NCI-H2227 (cell line): ENCODE measurements at regions not wholly inside any gene's neighbourhood (a gene's known extent, or its start where the extent isn't known, plus 50 kb on each side); places are given as distances from the start of the nearest gene placed in this dataset.
A peak's percentile ranks its signal among the peaks of the same experiment; 100 is the strongest.

Experiments used
- DNase-seq: peaks from one replicate; lab custom pipeline; 2025; ENCODE audit not compliant: unreplicated experiment; lab: John Stamatoyannopoulos, UW

GRCh38 chr15:69880571-69881301, 217.0 kb downstream of the TLE3 start:
- no peak for DNase-seq

GRCh38 chr15:69881302-69881670, 216.4 kb downstream of the TLE3 start:
- DNase-seq = no peak

GRCh38 chr15:69881766-69882165, 216.0 kb downstream of the TLE3 start:
- DNase-seq = no peak

GRCh38 chr15:69883306-69883705, 214.4 kb downstream of the TLE3 start:
- no peak for DNase-seq

GRCh38 chr15:69885173-69885955, 212.4 kb downstream of the TLE3 start:
- peak; percentile 74 for DNase-seq

- DNase-seq = no peak
Observed at GRCh38 chr15:69887009-69887408, 210.7 kb downstream of the TLE3 start.

- no peak for DNase-seq
Observed at GRCh38 chr15:69887553-69887952, 210.2 kb downstream of the TLE3 start.

GRCh38 chr15:69888406-69888805, 209.3 kb downstream of the TLE3 start:
- no peak for DNase-seq

- no peak for DNase-seq
Observed at GRCh38 chr15:69891070-69891536, 206.6 kb downstream of the TLE3 start.

- no peak for DNase-seq
Observed at GRCh38 chr15:69891606-69892005, 206.1 kb downstream of the TLE3 start.

GRCh38 chr15:69892351-69892750, 205.4 kb downstream of the TLE3 start:
- DNase-seq = no peak

- DNase-seq = no peak
Observed at GRCh38 chr15:69893086-69893485, 204.6 kb downstream of the TLE3 start.

- no peak for DNase-seq
Observed at GRCh38 chr15:69893863-69894262, 203.9 kb downstream of the TLE3 start.

- DNase-seq = no peak
Observed at GRCh38 chr15:69895202-69895601, 202.5 kb downstream of the TLE3 start.

GRCh38 chr15:69896606-69897005, 201.1 kb downstream of the TLE3 start:
- DNase-seq = no peak

GRCh38 chr15:69897061-69897460, 200.7 kb downstream of the TLE3 start:
- no peak for DNase-seq

- DNase-seq = no peak
Observed at GRCh38 chr15:69897471-69898237, 200.1 kb downstream of the TLE3 start.

- no peak for DNase-seq
Observed at GRCh38 chr15:69898243-69898642, 199.5 kb downstream of the TLE3 start.

GRCh38 chr15:69902414-69903062, 195.2 kb downstream of the TLE3 start:
- DNase-seq = no peak

GRCh38 chr15:69903470-69904469, 193.9 kb downstream of the TLE3 start:
- no peak for DNase-seq
